HepG2 (cell line): ENCODE measurements at regions not wholly inside any gene's neighbourhood (a gene's known extent, or its start where the extent isn't known, plus 50 kb on each side); places are given as distances from the start of the nearest gene placed in this dataset.

Source experiments
- ATAC-seq: fragments of 200-7000 bp; cut with Tn5 transposase; 3 replicates; pipeline ENCODE4 v1.9.1; 2020; ENCODE audit warnings: mild to moderate bottlenecking, moderate library complexity
- BruUV-seq: library from RNA; stranded (reverse); fragments of 400-500 nt; replicated peaks from 2 replicates; lab custom pipeline; 2021; lab: Mats Ljungman, UMichigan
- CTCF ChIA-PET: fragments of 300-600 bp; formaldehyde crosslinking; extraction: SDS; loops from one replicate; lab custom pipeline; 2021; ENCODE audit warnings: low total read pairs, inconsistent platforms, low intra/inter-chr PET ratio; lab: Yijun Ruan, JAX
- POLR2A ChIA-PET: fragments of 350-600 bp; sonication (Branson Sonifier 250); formaldehyde crosslinking; loops from one replicate; lab custom pipeline; 2020; ENCODE audit warnings: antibody characterized with exemption, inconsistent platforms; lab: Yijun Ruan, JAX
- DNase-seq: peaks from one replicate; pipeline ENCODE4 v3.0.0-alpha.2; 2015; ENCODE audit warnings: low spot score
- FAIRE-seq: peaks from 3 replicates; lab custom pipeline; 2011; peaks lifted over from hg19 to GRCh38; lab: Jason Lieb, UNC
- H2AFZ ChIP-seq: one replicate; pipeline ENCODE4 v1.6.1; 2011; ENCODE audit warnings: low read length, inconsistent platforms
- H3K27ac ChIP-seq: fragments of 300-600 bp; 3 replicates; pipeline ENCODE4 v1.8.0; 2011; ENCODE audit warnings: mixed run types, mild to moderate bottlenecking, mixed read lengths, low read length, inconsistent platforms; ENCODE audit not compliant: insufficient read depth; ENCODE audit errors: extremely low read length
- H3K27me3 ChIP-seq, 2 experiments: fragments of 200-600 bp in 1 of 2; 2 replicates in 1 of 2; 3 replicates in 1 of 2; pipeline versions ENCODE4 v1.6.0 to v1.8.0; 2011; ENCODE audit warnings: low read length in 2 of 2, mild to moderate bottlenecking in 2 of 2, moderate library complexity in 2 of 2, inconsistent platforms in 1 of 2; ENCODE audit not compliant: insufficient read depth in 2 of 2, control insufficient read depth in 1 of 2
- H3K36me3 ChIP-seq, 2 experiments: fragments of 200-600 bp in 1 of 2; replicated peaks in 1 of 2; 2 replicates in 1 of 2; 3 replicates in 1 of 2; pipeline versions ENCODE4 v1.5.1 to v1.8.0; 2011; ENCODE audit warnings: low read length in 2 of 2, inconsistent platforms in 1 of 2; ENCODE audit not compliant: insufficient read depth in 2 of 2, control insufficient read depth in 1 of 2
- H3K4me1 ChIP-seq: 2 replicates; pipeline ENCODE4 v1.5.1; 2012; ENCODE audit warnings: low read length, inconsistent platforms; ENCODE audit not compliant: insufficient read depth
- H3K4me2 ChIP-seq: 2 replicates; pipeline ENCODE4 v1.6.0; 2011; ENCODE audit warnings: low read depth, low read length, inconsistent platforms
- H3K4me3 ChIP-seq, 3 experiments: fragments of 200-600 bp in 1 of 3; sonication (generic), shearing (Covaris generic) in 1 of 3; replicated peaks in 1 of 3; 2 replicates each; pipeline ENCODE4 v1.5.1; 2011 to 2016; ENCODE audit warnings: low read length in 3 of 3, inconsistent platforms in 2 of 3, low read depth in 2 of 3, mild to moderate bottlenecking in 2 of 3, control low read depth in 1 of 3, mixed read lengths in 1 of 3; ENCODE audit not compliant: insufficient read depth in 1 of 3
- H3K79me2 ChIP-seq: one replicate; pipeline ENCODE4 v1.6.1; 2011; ENCODE audit warnings: low read length, inconsistent platforms; ENCODE audit not compliant: insufficient read depth
- H3K9ac ChIP-seq: 2 replicates; pipeline ENCODE4 v1.6.0; 2011; ENCODE audit warnings: mild to moderate bottlenecking, low read depth, low read length, inconsistent platforms; ENCODE audit not compliant: insufficient read depth
- H3K9me3 ChIP-seq: 2 replicates; pipeline ENCODE4 v1.5.1; 2012; ENCODE audit warnings: mild to moderate bottlenecking, low read length
- H4K20me1 ChIP-seq: 2 replicates; pipeline ENCODE4 v1.6.0; 2011; ENCODE audit warnings: inconsistent platforms, mild to moderate bottlenecking, low read length, moderate library complexity; ENCODE audit not compliant: insufficient read depth
- BCL6 ChIP-seq: IDR thresholded peaks from 2 replicates; pipeline ENCODE4 v1.6.1; 2016; ENCODE audit warnings: missing genetic modification reagents, missing compliant biosample characterization
- FOXK2 ChIP-seq: fragments of 450-650 bp; IDR thresholded peaks from 2 replicates; pipeline ENCODE4 v1.6.1; 2016
- HMG20B ChIP-seq: conservative IDR thresholded peaks from 2 replicates; pipeline ENCODE4 v1.6.1; 2016; ENCODE audit warnings: missing genetic modification reagents, missing compliant biosample characterization
- KDM6A ChIP-seq: IDR thresholded peaks from 2 replicates; pipeline ENCODE4 v1.6.1; 2016; ENCODE audit warnings: low read depth
- MAF1 ChIP-seq: sonication (generic); formaldehyde crosslinking; IDR thresholded peaks from 2 replicates; pipeline ENCODE4 v1.5.0; 2020; ENCODE audit warnings: missing genetic modification reagents, borderline replicate concordance
- NFYC ChIP-seq: IDR thresholded peaks from 2 replicates; pipeline ENCODE4 v1.6.1; 2016; ENCODE audit warnings: missing genetic modification reagents, missing compliant biosample characterization
- TBP ChIP-seq: sonication (generic); formaldehyde crosslinking; IDR thresholded peaks from 2 replicates; pipeline ENCODE4 v1.5.0; 2020; ENCODE audit warnings: missing genetic modification reagents
- ZNF280D ChIP-seq: sonication (generic); formaldehyde crosslinking; IDR thresholded peaks from 2 replicates; pipeline ENCODE4 v1.5.1; 2020; ENCODE audit warnings: mild to moderate bottlenecking, missing genetic modification reagents
- ZNF564 ChIP-seq: sonication (generic); formaldehyde crosslinking; IDR thresholded peaks from 2 replicates; pipeline ENCODE4 v1.8.1; 2023; ENCODE audit warnings: mild to moderate bottlenecking, missing genetic modification reagents
- in situ Hi-C: cut with HindIII; loops from 2 replicates; pipeline ENCODE4 v1.10.0; 2017; ENCODE audit warnings: low pct_unique_long_range_greater_than_20kb; ENCODE audit not compliant: extremely low pct_ligation_motif_present
- intact Hi-C: fragments of 100-400 bp; cut with micrococcal nuclease; formaldehyde crosslinking; loops from one replicate; pipeline ENCODE4 v1.10.0; 2022; ENCODE audit not compliant: unreplicated experiment
- TF ChIP-seq, protein P1 (sequence below): sonication (generic); formaldehyde crosslinking; IDR thresholded peaks from 2 replicates; pipeline ENCODE4 v1.4.0; 2020; ENCODE audit warnings: mild to moderate bottlenecking, missing genetic modification reagents
- TF ChIP-seq, protein P2 (sequence below): sonication (generic); formaldehyde crosslinking; IDR thresholded peaks from 2 replicates; pipeline ENCODE4 v1.9.0; 2022; ENCODE audit warnings: low read depth, missing genetic modification reagents

DNA sequence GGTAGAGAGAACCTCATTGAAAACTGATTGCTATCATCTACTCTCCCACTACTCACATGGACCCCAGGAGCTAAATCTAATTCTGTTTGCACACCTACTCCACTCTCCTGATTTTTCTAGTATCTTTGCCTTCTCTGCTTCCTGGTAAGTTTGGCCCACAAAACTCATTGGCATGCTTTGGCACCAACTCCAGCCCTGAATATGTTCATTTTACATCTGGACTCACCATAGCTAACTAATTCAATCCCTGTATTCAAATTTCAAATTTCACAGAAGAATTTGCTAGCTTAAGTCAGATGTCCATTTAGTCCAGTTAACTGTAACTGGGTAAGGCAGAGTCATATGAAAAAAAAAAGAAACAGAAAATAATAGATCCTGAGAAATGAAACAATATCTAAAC, 442.1 kb downstream of the SUCLG1 start:
- ChIA-PET POLR2A (no interaction called here), CTCF (no interaction called here)
- DNase-seq (no peak), ATAC-seq (no peak), FAIRE-seq (no peak)
- no peak for TF ChIP-seq NFYC (CRISPR knock-in tag)
- no peak for TF ChIP-seq FOXK2
- TF ChIP-seq MAF1 (CRISPR knock-in tag) = no peak
- TF ChIP-seq, protein P1, sequence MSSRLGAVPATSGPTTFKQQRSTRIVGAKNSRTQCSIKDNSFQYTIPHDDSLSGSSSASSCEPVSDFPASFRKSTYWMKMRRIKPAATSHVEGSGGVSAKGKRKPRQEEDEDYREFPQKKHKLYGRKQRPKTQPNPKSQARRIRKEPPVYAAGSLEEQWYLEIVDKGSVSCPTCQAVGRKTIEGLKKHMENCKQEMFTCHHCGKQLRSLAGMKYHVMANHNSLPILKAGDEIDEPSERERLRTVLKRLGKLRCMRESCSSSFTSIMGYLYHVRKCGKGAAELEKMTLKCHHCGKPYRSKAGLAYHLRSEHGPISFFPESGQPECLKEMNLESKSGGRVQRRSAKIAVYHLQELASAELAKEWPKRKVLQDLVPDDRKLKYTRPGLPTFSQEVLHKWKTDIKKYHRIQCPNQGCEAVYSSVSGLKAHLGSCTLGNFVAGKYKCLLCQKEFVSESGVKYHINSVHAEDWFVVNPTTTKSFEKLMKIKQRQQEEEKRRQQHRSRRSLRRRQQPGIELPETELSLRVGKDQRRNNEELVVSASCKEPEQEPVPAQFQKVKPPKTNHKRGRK = no peak
- no peak for TF ChIP-seq ZNF564
- TF ChIP-seq BCL6 (CRISPR knock-in tag) = no peak
- TF ChIP-seq ZNF280D (CRISPR knock-in tag) = no peak
- TF ChIP-seq HMG20B (CRISPR knock-in tag) = no peak
- no peak for TF ChIP-seq KDM6A (CRISPR knock-in tag)
- TF ChIP-seq, protein P2, sequence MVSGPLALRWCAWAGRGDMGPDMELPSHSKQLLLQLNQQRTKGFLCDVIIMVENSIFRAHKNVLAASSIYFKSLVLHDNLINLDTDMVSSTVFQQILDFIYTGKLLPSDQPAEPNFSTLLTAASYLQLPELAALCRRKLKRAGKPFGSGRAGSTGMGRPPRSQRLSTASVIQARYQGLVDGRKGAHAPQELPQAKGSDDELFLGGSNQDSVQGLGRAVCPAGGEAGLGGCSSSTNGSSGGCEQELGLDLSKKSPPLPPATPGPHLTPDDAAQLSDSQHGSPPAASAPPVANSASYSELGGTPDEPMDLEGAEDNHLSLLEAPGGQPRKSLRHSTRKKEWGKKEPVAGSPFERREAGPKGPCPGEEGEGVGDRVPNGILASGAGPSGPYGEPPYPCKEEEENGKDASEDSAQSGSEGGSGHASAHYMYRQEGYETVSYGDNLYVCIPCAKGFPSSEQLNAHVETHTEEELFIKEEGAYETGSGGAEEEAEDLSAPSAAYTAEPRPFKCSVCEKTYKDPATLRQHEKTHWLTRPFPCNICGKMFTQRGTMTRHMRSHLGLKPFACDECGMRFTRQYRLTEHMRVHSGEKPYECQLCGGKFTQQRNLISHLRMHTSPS (CRISPR knock-in tag) = no peak
- TF ChIP-seq TBP (CRISPR knock-in tag) = no peak
- intact Hi-C loops (no loop called here), in situ Hi-C loops (no loop called here)
- Histone ChIP-seq H3K27ac (no peak overlapping the region), H3K9me3 (no peaks in the 10 kb centered on the region), H3K4me1 (no peaks in the 10 kb centered on the region), H3K79me2 (no peaks in the 10 kb centered on the region), H2AFZ (no peak overlapping the region), H3K27me3 (no peaks in the 10 kb centered on the region), H3K9ac (no peak overlapping the region), H4K20me1 (no peaks in the 10 kb centered on the region), H3K4me2 (no peak overlapping the region), H3K36me3 (no peaks in the 10 kb centered on the region), H3K4me3 (no peak overlapping the region)
- no TSS peak for BruUV-seq
